A549 (cell line): ENCODE measurements at regions not wholly inside any gene's neighbourhood (a gene's known extent, or its start where the extent isn't known, plus 50 kb on each side); places are given as distances from the start of the nearest gene placed in this dataset.
A peak's percentile ranks its signal among the peaks of the same experiment; 100 is the strongest.

Experiments used
- ATAC-seq, 2 experiments: fragments of 200-7000 bp in 1 of 2; fragments of >200 bp in 1 of 2; cut with Nextera tagmentation in 1 of 2; cut with Tn5 transposase in 1 of 2; 3 replicates each; pipeline versions ENCODE4 v1.8.0 to v1.9.1; 2018 to 2020; ENCODE audit warnings: mild to moderate bottlenecking in 1 of 2, moderate library complexity in 1 of 2
- CTCF ChIA-PET: fragments of 300-600 bp; sonication (Branson Sonifier 250); formaldehyde crosslinking; extraction: SDS; loops from one replicate; lab custom pipeline; 2021; ENCODE audit warnings: antibody characterized with exemption, inconsistent platforms; lab: Yijun Ruan, JAX
- POLR2A ChIA-PET: fragments of 350-600 bp; formaldehyde crosslinking; extraction: SDS; loops from one replicate; lab custom pipeline; 2021; ENCODE audit warnings: antibody characterized with exemption, inconsistent platforms; lab: Yijun Ruan, JAX
- DNase-seq, 2 experiments: peaks; one replicate each; pipeline versions ENCODE4 v3.0.0 to v3.0.0-alpha.2; 2011 to 2016; ENCODE audit warnings: low read depth in 1 of 2, low spot score in 1 of 2
- FAIRE-seq: peaks from 2 replicates; lab custom pipeline; 2011; peaks lifted over from hg19 to GRCh38; lab: Jason Lieb, UNC
- H3K27ac ChIP-seq, 2 experiments: fragments of >200 bp; sonication (Bioruptor Twin); formaldehyde crosslinking; 3 replicates each; pipeline ENCODE4 v1.5.1; 2016 to 2017
- H3K4me1 ChIP-seq: fragments of >200 bp; sonication (Bioruptor Twin); formaldehyde crosslinking; 3 replicates; pipeline ENCODE4 v1.6.1; 2016
- H3K4me2 ChIP-seq: fragments of >200 bp; sonication (Bioruptor Twin); formaldehyde crosslinking; 3 replicates; pipeline ENCODE4 v1.6.1; 2016
- H3K4me3 ChIP-seq: fragments of >200 bp; sonication (Bioruptor Twin); formaldehyde crosslinking; 3 replicates; pipeline ENCODE4 v1.5.1; 2016
- H3K9me3 ChIP-seq: fragments of >200 bp; sonication (Bioruptor Twin); formaldehyde crosslinking; 3 replicates; pipeline ENCODE4 v1.6.1; 2016
- ATOH8 ChIP-seq: fragments of 250-450 bp; sonication (Bioruptor Pico); IDR thresholded peaks from 2 replicates; pipeline ENCODE4 v1.5.0; 2020; ENCODE audit warnings: low read depth, mild to moderate bottlenecking, moderate library complexity
- BHLHE40 ChIP-seq: IDR thresholded peaks from 2 replicates; pipeline ENCODE4 v1.6.1; 2012; ENCODE audit warnings: low read depth, low read length, inconsistent platforms
- CBX8 ChIP-seq: fragments of 200-600 bp; sonication (generic); IDR thresholded peaks from 2 replicates; pipeline ENCODE4 v1.6.1; 2016
- E2F6 ChIP-seq: IDR thresholded peaks from 2 replicates; pipeline ENCODE4 v1.6.1; 2012; ENCODE audit warnings: low read depth, borderline replicate concordance
- EHF ChIP-seq: fragments of 250-450 bp; sonication (Bioruptor Pico); IDR thresholded peaks from 2 replicates; pipeline ENCODE4 v1.5.0; 2020; ENCODE audit warnings: mild to moderate bottlenecking
- ESRRA ChIP-seq: fragments of 150-350 bp; IDR thresholded peaks from 2 replicates; pipeline ENCODE4 v1.6.1; 2014; ENCODE audit warnings: mild to moderate bottlenecking, low read length, borderline replicate concordance
- FOSB ChIP-seq: fragments of 250-450 bp; sonication (Bioruptor Pico); IDR thresholded peaks from 2 replicates; pipeline ENCODE4 v1.5.0; 2020; ENCODE audit warnings: mild to moderate bottlenecking, moderate library complexity
- FOSL2 ChIP-seq, 2 experiments: fragments of 450-650 bp in 1 of 2; fragments of >200 bp in 1 of 2; sonication (Bioruptor Twin) in 1 of 2; formaldehyde crosslinking; IDR thresholded peaks; 2 replicates each; pipeline versions ENCODE4 v1.5.0 to v1.6.1; 2016 to 2020; ENCODE audit warnings: mild to moderate bottlenecking in 1 of 2, moderate library complexity in 1 of 2
- GATA3 ChIP-seq: IDR thresholded peaks from 2 replicates; pipeline ENCODE4 v1.6.1; 2012; ENCODE audit warnings: borderline replicate concordance
- HDAC2 ChIP-seq: fragments of 200-600 bp; sonication (generic); IDR thresholded peaks from 2 replicates; pipeline ENCODE4 v1.6.1; 2016
- HEYL ChIP-seq: fragments of 250-450 bp; sonication (Bioruptor Pico); IDR thresholded peaks from 2 replicates; pipeline ENCODE4 v1.8.0; 2021; ENCODE audit warnings: mild to moderate bottlenecking, moderate library complexity
- HOXA7 ChIP-seq: fragments of 250-450 bp; sonication (Bioruptor Pico); IDR thresholded peaks from 2 replicates; pipeline ENCODE4 v1.5.0; 2020; ENCODE audit warnings: mild to moderate bottlenecking, moderate library complexity
- JUNB ChIP-seq: fragments of >200 bp; sonication (Bioruptor Twin); formaldehyde crosslinking; IDR thresholded peaks from 2 replicates; pipeline ENCODE4 v1.6.1; 2016
- MAFK ChIP-seq: fragments of 450-650 bp; IDR thresholded peaks from 2 replicates; pipeline ENCODE4 v1.6.1; 2014; ENCODE audit not compliant: partially characterized antibody
- MAZ ChIP-seq: fragments of 150-350 bp; IDR thresholded peaks from 2 replicates; pipeline ENCODE4 v1.6.1; 2014; ENCODE audit warnings: antibody characterized with exemption, low read depth, low read length, borderline replicate concordance
- PHF8 ChIP-seq: fragments of 200-600 bp; sonication (generic); IDR thresholded peaks from 2 replicates; pipeline ENCODE4 v1.6.1; 2016; ENCODE audit warnings: low read depth, mild to moderate bottlenecking, antibody characterized with exemption, moderate library complexity, borderline replicate concordance
- POLR2A ChIP-seq: IDR thresholded peaks from 2 replicates; pipeline ENCODE4 v1.6.1; 2012; ENCODE audit warnings: mild to moderate bottlenecking, low read length
- POLR2AphosphoS2 ChIP-seq: conservative IDR thresholded peaks from 2 replicates; pipeline ENCODE4 v1.6.1; 2012; ENCODE audit warnings: low read length, improper control_type of control experiment, inconsistent platforms
- RARB ChIP-seq: fragments of 250-450 bp; sonication (Bioruptor Pico); IDR thresholded peaks from 2 replicates; pipeline ENCODE4 v1.8.0; 2021; ENCODE audit warnings: mild to moderate bottlenecking, moderate library complexity
- RCOR1 ChIP-seq: fragments of 150-350 bp; IDR thresholded peaks from 2 replicates; pipeline ENCODE4 v1.6.1; 2014; ENCODE audit warnings: antibody characterized with exemption, low read length, low read depth
- RNF2 ChIP-seq: fragments of 200-600 bp; sonication (generic); IDR thresholded peaks from 2 replicates; pipeline ENCODE4 v1.6.1; 2016; ENCODE audit warnings: low read depth, mild to moderate bottlenecking, antibody characterized with exemption, moderate library complexity, borderline replicate concordance
- SMC3 ChIP-seq: fragments of >200 bp; sonication (Bioruptor Twin); formaldehyde crosslinking; IDR thresholded peaks from 3 replicates; pipeline ENCODE4 v1.6.1; 2018; ENCODE audit warnings: inconsistent platforms
- TFCP2L1 ChIP-seq: fragments of 250-450 bp; sonication (Bioruptor Pico); IDR thresholded peaks from 2 replicates; pipeline ENCODE4 v1.5.0; 2021; ENCODE audit warnings: mild to moderate bottlenecking
- TP53 ChIP-seq: fragments of 250-450 bp; sonication (Bioruptor Pico); IDR thresholded peaks from 2 replicates; pipeline ENCODE4 v1.5.0; 2021; ENCODE audit warnings: mild to moderate bottlenecking, moderate library complexity
- ZSCAN20 ChIP-seq: fragments of 250-450 bp; sonication (Bioruptor Pico); IDR thresholded peaks from 2 replicates; pipeline ENCODE4 v1.8.0; 2022; ENCODE audit warnings: mild to moderate bottlenecking, moderate library complexity
- WGBS: methylation state at CpG from one replicate; pipeline ENCODE4 v1.1.6; 2017; ENCODE audit errors: missing lambda C conversion rate; 5-methylcytosine and 5-hydroxymethylcytosine counted together
- TF ChIP-seq, protein P1 (sequence below): IDR thresholded peaks from 2 replicates; pipeline ENCODE4 v1.6.1; 2012
- TF ChIP-seq, protein P2 (sequence below): IDR thresholded peaks from 2 replicates; pipeline ENCODE4 v1.6.1; 2012

DNA sequence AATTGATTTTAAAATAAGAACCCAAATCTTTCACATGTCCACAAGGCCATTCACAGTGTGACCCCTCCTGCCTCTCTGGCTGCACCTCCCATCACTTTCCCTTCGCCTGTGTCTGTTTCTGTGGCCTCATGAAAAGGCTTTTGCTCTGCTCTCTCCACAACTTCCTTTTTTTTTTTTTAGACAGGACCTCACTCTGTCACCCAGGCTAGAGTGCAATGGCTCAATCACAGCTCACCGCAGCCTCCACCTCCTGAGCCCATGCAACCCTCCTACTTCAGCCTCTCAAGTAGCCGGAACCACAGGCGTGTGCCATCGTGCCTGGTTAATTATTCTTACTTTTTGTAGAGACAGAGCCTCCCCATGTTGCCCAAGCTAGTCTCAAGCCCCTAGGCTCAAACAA lies 197.1 kb downstream of the ABCC12 start (continued):
- TF ChIP-seq E2F6 (no peak), HEYL (CRISPR knock-in tag) (no peak), ATOH8 (no peak), HOXA7 (CRISPR knock-in tag) (no peak), JUNB (no peak)
- TF ChIP-seq, all 56 proteins: peak for 0

- FAIRE-seq: no peak
- TF ChIP-seq HOXA7 (CRISPR knock-in tag) (no peak), POLR2A (no peak), RNF2 (no peak), ZSCAN20 (CRISPR knock-in tag) (no peak), HDAC2 (no peak), FOSB (CRISPR knock-in tag) (no peak), FOSL2 (IDR thresholded peaks at IDR 0.05) (no peak), FOSL2 (CRISPR knock-in tag; IDR thresholded peaks at IDR 0.05) (no peak), RARB (CRISPR knock-in tag) (no peak), BHLHE40 (no peak)
- Histone ChIP-seq H3K4me3 (no peak overlapping the region), H3K4me2 (no peak overlapping the region), H3K4me1 (no peaks in the 10 kb centered on the region), H3K27ac (no peak overlapping the region), H3K9me3 (no peaks in the 10 kb centered on the region)
- ATAC-seq: no peak
- ChIA-PET POLR2A (no interaction called here), CTCF (no interaction called here)
- DNase-seq: no peak
- 40% methylated on average over 2 of the region's 2 CpGs for WGBS
Measured at GRCh38 chr16:47956916-47957315, 198.9 kb downstream of the ABCC12 start.

GRCh38 chr16:47949714-47950113 lies 206.1 kb downstream of the ABCC12 start:
- ATAC-seq: 0 out of 6 replicates have a peak, but pooled peaks of 1 of the 2 experiments have one; percentile 24
- WGBS: 75% methylated on average over 9 of the region's 9 CpGs
- CTCF ChIA-PET: interaction anchor here (0.5 kb wide), 1 partner anchor 527 kb away, joined by 5 read pairs; no protein-coding TSS in a partner anchor
- H3K9me3 ChIP-seq: no peaks in the 10 kb centered on the region
- DNase-seq: no peak
- TF ChIP-seq, protein P1, sequence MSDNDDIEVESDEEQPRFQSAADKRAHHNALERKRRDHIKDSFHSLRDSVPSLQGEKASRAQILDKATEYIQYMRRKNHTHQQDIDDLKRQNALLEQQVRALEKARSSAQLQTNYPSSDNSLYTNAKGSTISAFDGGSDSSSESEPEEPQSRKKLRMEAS: no peak
- no peak for TF ChIP-seq EHF (CRISPR knock-in tag)
- TF ChIP-seq GATA3: no peak
- TF ChIP-seq RCOR1: no peak
- POLR2A ChIA-PET: no interaction called here
- H3K4me3 ChIP-seq: no peak overlapping the region
- H3K4me1 ChIP-seq: no peaks in the 10 kb centered on the region
- H3K4me2 ChIP-seq: no peak overlapping the region
- FAIRE-seq: no peak
- H3K27ac ChIP-seq: no peak overlapping the region

- no peak for FAIRE-seq
- TF ChIP-seq TFCP2L1 (CRISPR knock-in tag): no peak
- no peak for TF ChIP-seq TP53 (CRISPR knock-in tag)
- TF ChIP-seq, protein P2, sequence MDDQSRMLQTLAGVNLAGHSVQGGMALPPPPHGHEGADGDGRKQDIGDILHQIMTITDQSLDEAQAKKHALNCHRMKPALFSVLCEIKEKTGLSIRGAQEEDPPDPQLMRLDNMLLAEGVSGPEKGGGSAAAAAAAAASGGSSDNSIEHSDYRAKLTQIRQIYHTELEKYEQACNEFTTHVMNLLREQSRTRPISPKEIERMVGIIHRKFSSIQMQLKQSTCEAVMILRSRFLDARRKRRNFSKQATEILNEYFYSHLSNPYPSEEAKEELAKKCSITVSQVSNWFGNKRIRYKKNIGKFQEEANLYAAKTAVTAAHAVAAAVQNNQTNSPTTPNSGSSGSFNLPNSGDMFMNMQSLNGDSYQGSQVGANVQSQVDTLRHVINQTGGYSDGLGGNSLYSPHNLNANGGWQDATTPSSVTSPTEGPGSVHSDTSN: no peak
- TF ChIP-seq HOXA7 (CRISPR knock-in tag): no peak
- no peak for TF ChIP-seq CBX8
- TF ChIP-seq ESRRA: no peak
- no peak for TF ChIP-seq MAZ
- no peak for TF ChIP-seq PHF8
- no peak for TF ChIP-seq E2F6
- TF ChIP-seq RARB (CRISPR knock-in tag): no peak
- TF ChIP-seq POLR2AphosphoS2: no peak
- TF ChIP-seq, protein P1: no peak
- TF ChIP-seq RCOR1: no peak
- TF ChIP-seq SMC3: no peak
- TF ChIP-seq MAFK: no peak
- 81% methylated on average over 10 of the region's 10 CpGs for WGBS
- Histone ChIP-seq H3K9me3 (no peaks in the 10 kb centered on the region), H3K27ac (no peak overlapping the region), H3K4me2 (no peak overlapping the region), H3K4me1 (no peaks in the 10 kb centered on the region), H3K4me3 (no peak overlapping the region)
- CTCF ChIA-PET: no interaction called here
- POLR2A ChIA-PET: no interaction called here
- no peak for ATAC-seq
- no peak for DNase-seq
Measured at GRCh38 chr16:47949276-47949675, 206.5 kb downstream of the ABCC12 start.
